GM18870 (cell line): ENCODE measurements at regions not wholly inside any gene's neighbourhood (a gene's known extent, or its start where the extent isn't known, plus 50 kb on each side); places are given as distances from the start of the nearest gene placed in this dataset.
"Not testable (repeated sequence)": the region's sequence is repeated elsewhere in the genome, so short reads cannot be mapped to it uniquely, and the experiment has no call there.

Source experiments
- ATAC-seq: cut with Tn5 transposase; IDR thresholded peaks from one replicate; pipeline ENCODE4 v1.9.1; 2021; ENCODE audit warnings: moderate library complexity; ENCODE audit not compliant: unreplicated experiment

GRCh38 chr6:27775138-27775795 lies 136.9 kb downstream of the OR2B2 start:
- ATAC-seq, result not testable (repeated sequence)

- not testable (repeated sequence) for ATAC-seq
Observed at GRCh38 chr6:27774264-27774600, 138.0 kb downstream of the OR2B2 start.

GRCh38 chr6:27773542-27774263 lies 138.5 kb downstream of the OR2B2 start:
- not testable (repeated sequence) for ATAC-seq

- ATAC-seq, result no peak
Observed at GRCh38 chr6:27772261-27773001, 139.8 kb downstream of the OR2B2 start.

- no peak for ATAC-seq
Observed at GRCh38 chr6:27771235-27771634, 141.0 kb downstream of the OR2B2 start.

- no peak for ATAC-seq
Observed at GRCh38 chr6:27770724-27771123, 141.5 kb downstream of the OR2B2 start.

- ATAC-seq, result no peak
Observed at GRCh38 chr6:27768556-27768955, 143.6 kb downstream of the OR2B2 start.

GRCh38 chr6:27767851-27768250 lies 144.3 kb downstream of the OR2B2 start:
- no peak for ATAC-seq

- no peak for ATAC-seq
Observed at GRCh38 chr6:27766405-27766804, 145.8 kb downstream of the OR2B2 start.

GRCh38 chr6:27765028-27765590 lies 147.1 kb downstream of the OR2B2 start:
- no peak for ATAC-seq

- no peak for ATAC-seq
Observed at GRCh38 chr6:27761391-27761790, 150.8 kb downstream of the OR2B2 start.

GRCh38 chr6:27760464-27760863 lies 151.7 kb downstream of the OR2B2 start:
- ATAC-seq, result no peak

GRCh38 chr6:27759930-27760329 lies 152.3 kb downstream of the OR2B2 start:
- ATAC-seq, result no peak

- no peak for ATAC-seq
Observed at GRCh38 chr6:27758491-27758890, 153.7 kb downstream of the OR2B2 start.

GRCh38 chr6:27757307-27757706 lies 154.9 kb downstream of the OR2B2 start:
- ATAC-seq, result no peak

GRCh38 chr6:27755768-27756167 lies 156.4 kb downstream of the OR2B2 start:
- no peak for ATAC-seq

GRCh38 chr6:27754408-27754782 lies 157.8 kb downstream of the OR2B2 start:
- ATAC-seq, result no peak

- no peak for ATAC-seq
Observed at GRCh38 chr6:27753668-27754407, 158.4 kb downstream of the OR2B2 start.

GRCh38 chr6:27752038-27752885 lies 159.9 kb downstream of the OR2B2 start:
- ATAC-seq, result no peak

- ATAC-seq, result no peak
Observed at GRCh38 chr6:27748661-27749060, 163.5 kb downstream of the OR2B2 start.
